ENCODE measurements at regions not wholly inside any gene's neighbourhood (a gene's known extent, or its start where the extent isn't known, plus 50 kb on each side); places are given as distances from the start of the nearest gene placed in this dataset.

DNA sequence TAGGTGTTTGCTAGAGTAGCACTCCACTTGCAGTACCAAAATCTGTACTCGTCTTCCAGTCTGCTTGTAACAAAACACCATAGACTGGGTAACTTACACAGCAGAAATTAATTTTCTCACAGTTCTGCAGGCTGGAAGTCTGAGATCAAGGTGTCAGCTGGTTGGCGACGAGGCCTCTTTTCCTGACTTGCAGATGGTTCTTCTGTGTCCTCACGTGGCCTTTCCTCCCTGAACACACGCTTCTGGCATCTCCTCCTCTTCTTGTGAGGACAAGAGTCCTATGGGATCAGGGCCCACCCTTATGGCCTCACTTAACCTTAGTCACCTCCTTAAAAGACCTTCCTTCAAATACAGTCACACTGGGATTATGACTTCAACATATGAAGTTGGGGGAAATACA lies 493.5 kb upstream of the MYT1L start:
- H3K36me3 ChIP-seq, result no peaks in the 10 kb centered on the region
- intact Hi-C loops (cut with DNase I; ENCODE audit: low total_unique reads), result no loop called here
- no peaks in the 10 kb centered on the region for H3K27me3 ChIP-seq
- H3K9me3 ChIP-seq, result no peaks in the 10 kb centered on the region
- H3K27ac ChIP-seq, result no peak overlapping the region
- DNase-seq, result no peak
- no peak for TF ChIP-seq POLR2A (IDR thresholded peaks at IDR 0.05)
- TF ChIP-seq, protein P1, sequence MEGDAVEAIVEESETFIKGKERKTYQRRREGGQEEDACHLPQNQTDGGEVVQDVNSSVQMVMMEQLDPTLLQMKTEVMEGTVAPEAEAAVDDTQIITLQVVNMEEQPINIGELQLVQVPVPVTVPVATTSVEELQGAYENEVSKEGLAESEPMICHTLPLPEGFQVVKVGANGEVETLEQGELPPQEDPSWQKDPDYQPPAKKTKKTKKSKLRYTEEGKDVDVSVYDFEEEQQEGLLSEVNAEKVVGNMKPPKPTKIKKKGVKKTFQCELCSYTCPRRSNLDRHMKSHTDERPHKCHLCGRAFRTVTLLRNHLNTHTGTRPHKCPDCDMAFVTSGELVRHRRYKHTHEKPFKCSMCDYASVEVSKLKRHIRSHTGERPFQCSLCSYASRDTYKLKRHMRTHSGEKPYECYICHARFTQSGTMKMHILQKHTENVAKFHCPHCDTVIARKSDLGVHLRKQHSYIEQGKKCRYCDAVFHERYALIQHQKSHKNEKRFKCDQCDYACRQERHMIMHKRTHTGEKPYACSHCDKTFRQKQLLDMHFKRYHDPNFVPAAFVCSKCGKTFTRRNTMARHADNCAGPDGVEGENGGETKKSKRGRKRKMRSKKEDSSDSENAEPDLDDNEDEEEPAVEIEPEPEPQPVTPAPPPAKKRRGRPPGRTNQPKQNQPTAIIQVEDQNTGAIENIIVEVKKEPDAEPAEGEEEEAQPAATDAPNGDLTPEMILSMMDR (IDR thresholded peaks at IDR 0.05), result no peak
- no peak overlapping the region for H3K4me3 ChIP-seq
- H3K4me1 ChIP-seq, result no peaks in the 10 kb centered on the region

DNA sequence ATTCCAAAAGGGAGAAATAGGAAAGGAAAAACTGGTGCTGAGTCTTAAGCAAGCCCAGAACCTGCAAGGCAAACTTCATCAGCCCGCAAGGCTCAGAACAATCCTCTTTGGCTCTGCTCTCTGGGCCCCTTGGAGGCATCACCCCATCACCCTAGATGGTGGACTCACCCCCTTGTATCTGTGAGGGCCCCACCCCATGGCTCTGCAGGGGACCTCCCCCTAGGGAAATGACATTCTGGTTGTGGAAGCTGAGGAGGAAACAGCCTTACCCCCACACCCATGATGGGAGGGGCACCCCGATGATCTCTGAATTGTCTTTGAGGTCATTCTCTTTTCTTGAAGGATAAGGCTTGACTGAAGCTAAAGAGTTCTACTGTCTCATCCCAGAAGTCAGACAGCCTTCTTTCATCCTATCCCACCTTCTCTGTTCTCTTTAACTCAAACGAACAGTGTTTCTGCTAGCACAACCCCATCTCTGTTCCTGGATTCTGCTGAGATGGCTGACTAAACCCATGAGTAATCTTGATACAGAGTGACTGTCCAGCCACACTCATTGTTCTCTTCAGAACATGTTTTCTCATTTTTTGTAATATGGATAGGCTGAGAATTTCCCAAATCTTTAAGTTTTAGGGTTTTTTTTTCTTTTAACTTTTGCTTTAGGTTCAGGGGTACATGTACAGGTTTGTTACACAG lies 492.1 kb upstream of the MYT1L start:
- intact Hi-C loops (cut with DNase I; ENCODE audit: low total_unique reads), result no loop called here
- Histone ChIP-seq H3K36me3 (no peaks in the 10 kb centered on the region), H3K9me3 (no peaks in the 10 kb centered on the region), H3K27me3 (no peaks in the 10 kb centered on the region), H3K4me3 (no peak overlapping the region), H3K27ac (no peak overlapping the region), H3K4me1 (no peaks in the 10 kb centered on the region)
- TF ChIP-seq, protein P1 (IDR thresholded peaks at IDR 0.05), result no peak
- TF ChIP-seq POLR2A (IDR thresholded peaks at IDR 0.05), result no peak
- DNase-seq, result no peak

DNA sequence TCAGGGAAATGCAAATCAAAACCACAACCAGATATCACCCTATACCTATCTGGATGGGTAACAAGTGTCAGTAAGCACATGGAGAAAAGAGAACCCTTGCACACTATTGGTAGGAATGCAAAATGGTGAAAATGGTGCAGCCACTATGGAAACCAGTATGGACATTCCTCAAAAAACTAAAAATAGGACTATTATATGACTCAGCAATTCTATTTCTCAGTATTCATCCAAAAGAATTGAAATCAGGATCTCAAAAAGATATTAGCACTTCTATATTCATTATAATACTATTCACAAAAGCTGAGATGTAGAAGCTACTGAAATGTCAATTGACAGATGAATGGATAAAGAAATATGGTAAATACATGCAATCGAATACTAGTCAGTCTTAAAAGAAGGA lies 491.1 kb upstream of the MYT1L start:
- no peak overlapping the region for H3K4me3 ChIP-seq
- H3K36me3 ChIP-seq, result no peaks in the 10 kb centered on the region
- H3K9me3 ChIP-seq, result no peaks in the 10 kb centered on the region
- no peak for DNase-seq
- no peaks in the 10 kb centered on the region for H3K4me1 ChIP-seq
- intact Hi-C loops (cut with DNase I; ENCODE audit: low total_unique reads), result no loop called here
- no peak overlapping the region for H3K27ac ChIP-seq
- H3K27me3 ChIP-seq, result no peaks in the 10 kb centered on the region
- TF ChIP-seq, protein P1 (IDR thresholded peaks at IDR 0.05), result no peak
- TF ChIP-seq POLR2A (IDR thresholded peaks at IDR 0.05), result no peak

DNA sequence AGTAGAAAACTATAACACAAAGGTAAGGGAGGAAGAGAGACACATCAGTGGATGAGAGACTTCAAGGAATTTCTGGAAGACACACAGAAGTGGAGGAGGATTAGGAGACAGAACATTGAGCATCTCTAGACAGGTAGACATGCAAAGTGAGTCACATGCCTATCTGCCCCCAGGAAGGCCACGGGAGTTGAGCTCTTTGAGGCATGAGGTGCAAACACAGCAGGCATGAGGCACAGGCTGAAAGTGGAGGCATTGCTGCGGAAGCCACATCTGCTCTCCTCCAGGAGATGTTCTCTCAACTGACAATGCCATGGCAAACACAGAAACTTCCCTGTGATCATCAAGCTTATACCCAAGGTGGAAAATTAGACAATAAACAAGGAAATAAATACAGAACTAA lies 481.6 kb upstream of the MYT1L start:
- peaks cover 0 to 7% of the 10 kb centered on the region in 2 donors for H3K9me3 ChIP-seq
- no peak overlapping the region for H3K4me3 ChIP-seq
- H3K36me3 ChIP-seq, result no peaks in the 10 kb centered on the region
- no peak overlapping the region for H3K27ac ChIP-seq
- H3K27me3 ChIP-seq, result no peaks in the 10 kb centered on the region
- intact Hi-C loops (cut with DNase I; ENCODE audit: low total_unique reads), result no loop called here
- DNase-seq, result no peak
- TF ChIP-seq POLR2A (IDR thresholded peaks at IDR 0.05), result no peak
- TF ChIP-seq, protein P1 (IDR thresholded peaks at IDR 0.05), result no peak
- H3K4me1 ChIP-seq, result no peaks in the 10 kb centered on the region

DNA sequence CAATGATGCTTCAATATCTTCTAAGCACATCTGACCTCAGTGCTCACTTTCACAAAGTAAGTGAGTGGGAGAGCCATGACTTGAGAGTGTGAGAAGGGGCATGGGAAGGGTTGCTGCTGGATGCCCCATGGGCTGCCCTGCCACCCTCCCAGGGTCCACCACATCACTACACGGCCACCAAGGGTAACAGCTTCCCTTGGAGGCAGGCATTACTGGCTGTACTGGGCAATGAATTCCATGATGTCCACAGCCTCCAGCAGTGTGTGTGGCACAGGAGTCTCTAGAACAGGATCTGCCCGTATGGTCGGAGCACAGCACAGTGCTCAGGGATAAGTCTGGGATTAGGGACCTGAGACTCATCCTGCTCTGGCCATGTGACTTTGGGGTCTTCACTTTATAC lies 481.0 kb upstream of the MYT1L start:
- no peak overlapping the region for H3K4me3 ChIP-seq
- DNase-seq, result no peak
- H3K27me3 ChIP-seq, result no peaks in the 10 kb centered on the region
- H3K36me3 ChIP-seq, result no peaks in the 10 kb centered on the region
- H3K4me1 ChIP-seq, result no peaks in the 10 kb centered on the region
- no peak overlapping the region for H3K27ac ChIP-seq
- H3K9me3 ChIP-seq, result peaks cover 0 to 7% of the 10 kb centered on the region in 2 donors
- no peak for TF ChIP-seq POLR2A (IDR thresholded peaks at IDR 0.05)
- TF ChIP-seq, protein P1 (IDR thresholded peaks at IDR 0.05), result no peak
- intact Hi-C loops (cut with DNase I; ENCODE audit: low total_unique reads), result no loop called here

Measured in uterus (tissue), 3 donors.